ENCODE measurements at regions not wholly inside any gene's neighbourhood (a gene's known extent, or its start where the extent isn't known, plus 50 kb on each side); places are given as distances from the start of the nearest gene placed in this dataset.

- no peak for TF ChIP-seq CTCF (IDR thresholded peaks at IDR 0.05)
- TF ChIP-seq POLR2A (IDR thresholded peaks at IDR 0.05): no peak
- no peak for TF ChIP-seq POLR2AphosphoS5 (IDR thresholded peaks at IDR 0.05)
Measured at GRCh38 chr6:169897601-169898358, 146.4 kb downstream of the ERMARD start.

All from upper lobe of left lung (tissue), 4 donors.